ENCODE measurements at regions not wholly inside any gene's neighbourhood (a gene's known extent, or its start where the extent isn't known, plus 50 kb on each side); places are given as distances from the start of the nearest gene placed in this dataset.
"Not testable (repeated sequence)": the region's sequence is repeated elsewhere in the genome, so short reads cannot be mapped to it uniquely, and the experiment has no call there.

GRCh38 chr3:89912031-89912430, 804.6 kb downstream of the EPHA3 start:
- Histone ChIP-seq H3K4me3 (ENCODE audit: low read length) (no peak overlapping the region), H3K27ac (ENCODE audit: low read length) (no peak overlapping the region), H3K27me3 (ENCODE audit: low read depth, low read length) (no peaks in the 10 kb centered on the region), H2AFZ (ENCODE audit: low read depth, low read length) (no peak overlapping the region), H3K4me1 (ENCODE audit: low read length) (no peaks in the 10 kb centered on the region), H3K9ac (ENCODE audit: low read length) (no peak overlapping the region), H4K20me1 (ENCODE audit: insufficient read depth, low read length) (no peaks in the 10 kb centered on the region), H3K4me2 (ENCODE audit: low read length) (no peak overlapping the region), H3K79me2 (ENCODE audit: low read length) (no peaks in the 10 kb centered on the region), H3K9me3 (ENCODE audit: insufficient read depth, low read length) (no peaks in the 10 kb centered on the region), H3K36me3 (replicated peaks; ENCODE audit: low read depth, low read length) (no peaks in the 10 kb centered on the region)
- TF ChIP-seq CTCF (IDR thresholded peaks at IDR 0.05; ENCODE audit: low read depth, low read length) = no peak
- no peak for TF ChIP-seq EZH2phosphoT487 (IDR thresholded peaks at IDR 0.05; ENCODE audit: low read depth)

- no peak overlapping the region for H3K4me2 ChIP-seq (ENCODE audit: low read length)
- H2AFZ ChIP-seq (ENCODE audit: low read depth, low read length) = no peak overlapping the region
- H3K79me2 ChIP-seq (ENCODE audit: low read length) = no peaks in the 10 kb centered on the region
- H3K4me3 ChIP-seq (ENCODE audit: low read length) = no peak overlapping the region
- TF ChIP-seq CTCF (IDR thresholded peaks at IDR 0.05; ENCODE audit: low read depth, low read length) (no peak), EZH2phosphoT487 (IDR thresholded peaks at IDR 0.05; ENCODE audit: low read depth) (no peak)
- 0 out of 2 replicates have a peak, but pooled peaks cover 2% of the 10 kb centered on the region for H3K9me3 ChIP-seq (ENCODE audit: insufficient read depth, low read length)
- H3K27me3 ChIP-seq (ENCODE audit: low read depth, low read length) = no peaks in the 10 kb centered on the region
- H3K9ac ChIP-seq (ENCODE audit: low read length) = no peak overlapping the region
- no peaks in the 10 kb centered on the region for H3K4me1 ChIP-seq (ENCODE audit: low read length)
- H4K20me1 ChIP-seq (ENCODE audit: insufficient read depth, low read length) = no peaks in the 10 kb centered on the region
- H3K27ac ChIP-seq (ENCODE audit: low read length) = no peak overlapping the region
- no peaks in the 10 kb centered on the region for H3K36me3 ChIP-seq (replicated peaks; ENCODE audit: low read depth, low read length)
Measured at GRCh38 chr3:89923921-89924610, 816.6 kb downstream of the EPHA3 start.

GRCh38 chr3:89925976-89926375, 818.6 kb downstream of the EPHA3 start:
- no peaks in the 10 kb centered on the region for H3K9me3 ChIP-seq (ENCODE audit: insufficient read depth, low read length)
- no peak overlapping the region for H3K27ac ChIP-seq (ENCODE audit: low read length)
- H3K4me1 ChIP-seq (ENCODE audit: low read length) = no peaks in the 10 kb centered on the region
- no peak for TF ChIP-seq CTCF (IDR thresholded peaks at IDR 0.05; ENCODE audit: low read depth, low read length)
- TF ChIP-seq EZH2phosphoT487 (IDR thresholded peaks at IDR 0.05; ENCODE audit: low read depth) = no peak
- H3K9ac ChIP-seq (ENCODE audit: low read length) = no peak overlapping the region
- no peaks in the 10 kb centered on the region for H3K79me2 ChIP-seq (ENCODE audit: low read length)
- no peaks in the 10 kb centered on the region for H3K36me3 ChIP-seq (replicated peaks; ENCODE audit: low read depth, low read length)
- H4K20me1 ChIP-seq (ENCODE audit: insufficient read depth, low read length) = no peaks in the 10 kb centered on the region
- no peaks in the 10 kb centered on the region for H3K27me3 ChIP-seq (ENCODE audit: low read depth, low read length)
- no peak overlapping the region for H3K4me2 ChIP-seq (ENCODE audit: low read length)
- 0 out of 2 replicates have a peak overlapping the region, but pooled peaks have one; percentile 12 for H2AFZ ChIP-seq (ENCODE audit: low read depth, low read length)
- H3K4me3 ChIP-seq (ENCODE audit: low read length) = no peak overlapping the region

GRCh38 chr3:89932882-89933281, 825.5 kb downstream of the EPHA3 start:
- Histone ChIP-seq H3K4me2 (ENCODE audit: low read length) (no peak overlapping the region), H3K79me2 (ENCODE audit: low read length) (no peaks in the 10 kb centered on the region), H4K20me1 (ENCODE audit: insufficient read depth, low read length) (no peaks in the 10 kb centered on the region), H3K4me3 (ENCODE audit: low read length) (no peak overlapping the region), H3K36me3 (replicated peaks; ENCODE audit: low read depth, low read length) (no peaks in the 10 kb centered on the region), H3K4me1 (ENCODE audit: low read length) (no peaks in the 10 kb centered on the region), H3K9me3 (ENCODE audit: insufficient read depth, low read length) (peaks cover 12% of the 10 kb centered on the region; the same call in 1 of the 2 replicates), H3K27ac (ENCODE audit: low read length) (no peak overlapping the region), H3K9ac (ENCODE audit: low read length) (no peak overlapping the region), H2AFZ (ENCODE audit: low read depth, low read length) (no peak overlapping the region), H3K27me3 (ENCODE audit: low read depth, low read length) (no peaks in the 10 kb centered on the region)
- TF ChIP-seq EZH2phosphoT487 (IDR thresholded peaks at IDR 0.05; ENCODE audit: low read depth) (no peak), CTCF (IDR thresholded peaks at IDR 0.05; ENCODE audit: low read depth, low read length) (no peak)

- H3K27ac ChIP-seq (ENCODE audit: low read length); H3K4me1 ChIP-seq (ENCODE audit: low read length); H3K79me2 ChIP-seq (ENCODE audit: low read length); H3K27me3 ChIP-seq (ENCODE audit: low read depth, low read length); H3K9ac ChIP-seq (ENCODE audit: low read length); H3K9me3 ChIP-seq (ENCODE audit: insufficient read depth, low read length); H3K4me2 ChIP-seq (ENCODE audit: low read length); H2AFZ ChIP-seq (ENCODE audit: low read depth, low read length); H4K20me1 ChIP-seq (ENCODE audit: insufficient read depth, low read length); H3K36me3 ChIP-seq (replicated peaks; ENCODE audit: low read depth, low read length); H3K4me3 ChIP-seq (ENCODE audit: low read length): not testable (repeated sequence)
Measured at GRCh38 chr3:89944461-89944860, 837.0 kb downstream of the EPHA3 start.

Data from OCI-LY3 (cell line).